NCI-H187 treated with DMSO at 0.1 percent for 48 hours (cell line): ENCODE measurements at regions not wholly inside any gene's neighbourhood (a gene's known extent, or its start where the extent isn't known, plus 50 kb on each side); places are given as distances from the start of the nearest gene placed in this dataset.

Source experiments
- DNase-seq: peaks from one replicate; lab custom pipeline; 2025; lab: John Stamatoyannopoulos, UW

DNA sequence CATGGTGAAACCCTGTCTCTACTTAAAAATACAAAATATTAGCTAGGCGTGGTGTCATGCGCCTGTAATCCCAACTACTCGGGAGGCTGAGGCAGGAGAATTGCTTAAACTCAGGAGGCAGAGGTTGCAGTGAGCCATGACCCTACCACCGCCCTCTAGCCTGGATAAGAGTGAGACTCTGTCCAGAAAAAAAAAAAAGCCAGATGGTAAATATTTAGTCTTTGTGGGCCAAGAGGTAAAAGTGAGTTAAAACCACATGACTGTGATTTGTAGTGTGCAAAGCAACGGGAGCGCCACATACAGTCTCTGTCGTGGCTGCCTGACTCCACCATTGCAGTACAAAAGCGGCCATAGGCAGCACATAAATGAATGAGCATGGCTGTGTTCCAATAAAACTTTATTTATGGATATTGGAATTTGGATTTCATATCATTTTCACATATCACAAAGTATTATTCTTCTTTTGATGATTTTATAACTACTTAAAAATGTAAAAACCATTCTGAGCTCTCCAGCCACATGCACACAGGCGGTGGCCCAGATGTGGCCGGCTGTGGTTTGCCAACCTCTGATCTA lies 51.8 kb upstream of the CASZ1 start:
- DNase-seq: no peak

- no peak for DNase-seq
These were observed 53.6 kb upstream of the CASZ1 start for GRCh38 chr1:10850026-10850425.

DNA sequence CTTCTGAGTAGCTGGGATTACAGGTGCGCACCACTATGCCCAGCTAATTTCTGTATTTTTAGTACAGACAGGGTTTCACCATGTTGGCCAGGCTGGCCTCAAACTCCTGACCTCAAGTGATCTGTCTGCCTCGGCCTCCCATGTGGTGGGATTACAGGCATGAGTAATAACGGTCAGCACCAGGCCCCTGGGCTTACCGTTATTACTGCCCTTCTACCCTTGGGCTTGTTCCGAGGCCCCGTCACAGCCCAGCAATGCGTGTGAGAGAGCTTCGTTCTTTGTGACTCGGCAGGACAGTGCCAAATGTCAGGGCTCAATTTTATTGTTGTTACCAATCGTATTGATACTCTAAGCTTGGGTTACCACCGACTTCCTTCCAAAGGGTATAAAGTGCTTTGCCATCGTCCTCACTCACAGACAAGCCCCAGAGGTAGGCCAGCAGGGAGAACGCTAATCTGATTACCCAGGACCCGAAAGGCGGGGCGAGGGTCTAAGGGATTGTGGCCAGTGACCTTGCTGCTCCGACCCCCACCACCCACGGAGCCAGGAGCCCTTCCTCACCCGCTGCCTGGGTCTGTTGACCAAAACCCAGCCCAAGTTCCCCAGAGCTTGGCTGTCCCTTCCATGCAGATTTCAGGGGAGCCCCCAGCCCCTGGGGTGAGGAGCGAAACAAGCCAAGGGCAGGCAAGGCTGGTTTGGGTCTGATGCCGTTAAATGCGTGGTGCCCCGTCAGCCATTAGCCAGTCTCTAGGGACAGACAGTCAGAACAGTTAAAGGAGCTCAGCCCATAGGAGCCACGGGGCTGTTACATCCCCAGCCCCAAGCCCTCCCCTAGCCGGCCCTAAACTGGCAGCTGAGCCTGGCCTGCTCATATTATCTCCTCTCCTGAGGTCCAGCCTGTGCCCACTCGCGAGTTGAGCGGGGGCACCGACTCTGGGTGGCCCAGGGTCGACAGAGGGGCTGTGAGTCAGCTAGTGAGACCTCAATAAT lies 54.9 kb upstream of the CASZ1 start:
- no peak for DNase-seq

GRCh38 chr1:10852018-10852417 lies 55.6 kb upstream of the CASZ1 start:
- DNase-seq: no peak

DNA sequence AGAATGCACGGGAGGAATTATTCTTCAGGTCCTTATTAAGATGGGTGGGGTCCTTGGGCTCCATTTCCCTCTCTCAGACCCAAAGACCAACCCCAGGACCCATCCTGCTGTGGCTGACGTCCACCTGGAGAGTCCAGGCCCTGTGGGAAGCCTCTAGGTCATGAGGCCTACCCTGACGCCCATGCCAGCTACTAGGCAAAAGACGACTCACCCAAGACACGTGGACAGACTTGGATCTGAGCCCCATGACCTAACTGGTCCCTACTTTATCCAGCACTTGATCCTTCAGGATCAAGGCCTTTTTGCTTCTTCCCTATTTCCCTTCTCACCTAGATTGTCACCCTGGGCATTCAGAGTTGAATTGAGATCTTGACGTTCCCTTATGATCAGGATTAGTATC lies 56.0 kb upstream of the CASZ1 start:
- no peak for DNase-seq

DNA sequence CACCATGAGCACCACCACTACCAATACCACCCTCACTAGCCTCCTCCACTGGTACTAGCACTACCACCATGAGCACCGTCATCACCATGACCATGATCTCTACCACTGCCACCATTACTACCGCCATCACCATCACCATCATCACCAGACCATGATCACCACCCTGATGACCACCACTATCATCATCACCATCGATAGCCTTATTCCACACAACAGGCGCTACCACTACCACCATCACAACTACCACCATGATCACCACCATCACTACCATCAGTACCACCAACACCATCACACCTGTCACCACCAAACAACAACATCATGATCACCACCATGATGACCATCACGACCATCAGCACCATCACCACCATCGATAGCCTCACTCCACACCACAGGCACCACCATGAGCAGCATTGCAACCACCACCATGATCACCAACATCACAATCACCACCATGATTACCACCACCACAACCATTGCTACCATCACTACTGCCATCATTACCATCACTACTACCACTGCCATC lies 56.6 kb upstream of the CASZ1 start:
- DNase-seq: no peak

- no peak for DNase-seq
These were observed 57.3 kb upstream of the CASZ1 start for GRCh38 chr1:10853701-10854100.

GRCh38 chr1:10854856-10855459 lies 58.5 kb upstream of the CASZ1 start:
- DNase-seq: no peak

DNA sequence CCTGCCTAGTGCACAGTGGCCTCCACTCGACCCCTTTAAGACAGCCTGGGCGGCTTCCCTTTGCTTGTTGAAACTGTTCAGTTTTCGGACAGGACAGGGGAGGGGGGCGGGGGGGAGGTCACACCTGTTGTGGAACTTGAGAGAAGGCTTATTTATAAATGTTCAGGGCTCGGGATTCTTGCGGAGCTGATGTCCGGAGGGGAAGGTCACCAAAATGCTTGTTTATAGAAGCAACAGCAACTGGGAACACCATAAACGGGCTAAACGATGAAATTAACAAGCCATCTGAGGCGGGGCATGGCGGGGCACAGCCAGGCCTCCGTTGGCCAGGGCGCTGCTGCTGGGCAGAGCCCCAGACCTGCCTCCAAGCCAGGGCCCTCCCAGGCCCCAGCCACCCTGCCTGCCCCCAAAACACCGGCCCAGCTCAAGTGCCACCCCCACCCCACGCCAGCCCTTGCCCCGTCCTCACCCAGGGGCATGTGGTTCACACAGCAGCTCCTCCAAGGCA lies 59.8 kb upstream of the CASZ1 start:
- no peak for DNase-seq

DNA sequence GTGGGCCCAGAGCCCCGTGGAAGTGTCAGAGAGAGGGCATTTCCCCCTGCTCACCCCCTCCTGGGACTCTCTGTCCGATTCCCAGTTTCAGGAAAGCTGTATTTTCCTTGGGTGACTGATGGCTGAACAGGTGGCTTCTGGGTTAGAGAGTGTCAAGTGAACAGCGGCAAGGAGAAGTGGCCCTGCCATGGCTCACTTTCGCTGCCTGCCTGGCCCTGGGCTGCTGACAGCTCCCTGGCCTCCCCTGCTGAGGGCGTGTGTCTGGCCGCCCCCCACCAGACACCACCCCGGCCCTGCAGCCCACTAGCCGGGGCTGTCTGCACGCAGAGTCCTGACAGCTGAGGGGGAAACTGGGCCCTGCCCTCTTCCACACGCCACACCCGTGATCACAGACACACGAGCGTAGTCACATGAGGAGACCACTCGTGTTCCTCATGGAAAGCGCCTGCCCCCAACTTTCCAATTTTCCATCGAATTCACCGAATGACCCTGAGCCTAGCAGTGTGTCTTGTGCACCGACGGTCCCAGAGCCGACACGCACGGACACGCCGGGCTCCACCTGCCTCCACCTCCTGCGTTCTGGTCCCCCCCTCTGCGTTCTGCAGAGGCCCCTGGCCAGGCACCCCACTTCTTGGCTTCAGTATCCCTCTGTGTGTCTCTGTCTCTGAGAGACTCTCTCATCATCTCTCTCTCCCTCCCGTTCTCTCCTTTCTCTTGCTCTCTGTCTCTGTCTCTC lies 60.6 kb upstream of the CASZ1 start:
- DNase-seq: no peak

DNA sequence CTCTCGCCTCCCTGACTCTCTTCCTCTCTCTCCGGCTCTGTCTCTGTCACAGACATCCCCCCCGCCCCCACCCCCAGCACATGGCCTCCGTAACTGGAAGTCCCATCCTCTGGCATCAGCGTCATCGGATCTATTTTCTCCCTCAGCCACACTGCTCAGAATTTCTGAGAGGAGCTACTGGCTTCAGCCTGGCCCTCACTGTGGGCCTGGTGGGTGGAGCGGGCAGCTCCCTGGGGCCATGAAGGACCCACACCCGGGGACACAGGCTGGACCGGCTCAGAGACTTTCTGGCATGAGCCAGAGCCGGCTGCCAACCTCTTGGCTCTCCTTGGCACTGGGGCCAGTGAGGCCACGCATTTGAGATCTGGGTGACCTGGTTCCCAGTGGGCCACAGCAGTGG lies 61.2 kb upstream of the CASZ1 start:
- DNase-seq: no peak

GRCh38 chr1:10860218-10860617 lies 63.8 kb upstream of the CASZ1 start:
- DNase-seq: no peak

DNA sequence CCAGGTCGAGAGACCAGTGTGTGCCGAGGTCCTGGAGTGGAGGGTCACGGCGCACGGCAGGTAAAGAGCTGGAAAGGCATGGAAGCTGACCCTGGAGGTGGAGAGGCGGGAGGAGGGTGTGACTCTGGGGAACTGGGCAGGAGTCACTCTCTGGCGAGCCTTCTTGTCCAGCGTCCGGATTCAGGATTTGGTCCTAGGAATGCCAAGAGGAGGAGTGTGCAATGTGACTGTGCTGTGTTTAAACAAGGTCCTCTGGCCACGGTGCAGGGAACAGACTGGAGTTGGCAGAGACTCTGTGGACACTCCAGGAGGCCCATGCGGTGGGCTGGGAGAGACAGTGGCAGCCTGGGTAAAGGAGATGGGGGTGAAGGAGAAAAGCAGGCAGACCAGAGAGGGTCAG lies 64.2 kb upstream of the CASZ1 start:
- DNase-seq: no peak

DNA sequence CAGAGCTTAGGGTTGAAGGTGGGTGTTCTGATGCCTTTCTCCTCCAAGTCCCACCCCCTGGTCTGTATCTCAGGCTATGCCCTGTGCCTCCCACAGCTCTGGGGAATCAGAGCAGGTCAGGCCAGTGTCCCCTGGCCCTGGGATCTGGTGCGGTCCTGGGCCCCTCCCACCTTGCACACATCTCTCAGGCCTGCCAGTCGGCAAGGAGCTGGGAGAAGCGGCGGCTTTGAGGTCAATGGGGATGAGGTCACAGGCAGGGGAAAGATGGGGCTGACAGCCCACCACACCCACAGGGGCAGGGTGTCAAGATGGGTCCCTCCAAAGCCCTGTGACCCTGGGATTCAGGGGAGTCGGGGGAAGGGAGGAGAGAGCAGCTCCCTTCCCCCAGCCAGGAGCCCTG lies 65.4 kb upstream of the CASZ1 start:
- DNase-seq: no peak

DNA sequence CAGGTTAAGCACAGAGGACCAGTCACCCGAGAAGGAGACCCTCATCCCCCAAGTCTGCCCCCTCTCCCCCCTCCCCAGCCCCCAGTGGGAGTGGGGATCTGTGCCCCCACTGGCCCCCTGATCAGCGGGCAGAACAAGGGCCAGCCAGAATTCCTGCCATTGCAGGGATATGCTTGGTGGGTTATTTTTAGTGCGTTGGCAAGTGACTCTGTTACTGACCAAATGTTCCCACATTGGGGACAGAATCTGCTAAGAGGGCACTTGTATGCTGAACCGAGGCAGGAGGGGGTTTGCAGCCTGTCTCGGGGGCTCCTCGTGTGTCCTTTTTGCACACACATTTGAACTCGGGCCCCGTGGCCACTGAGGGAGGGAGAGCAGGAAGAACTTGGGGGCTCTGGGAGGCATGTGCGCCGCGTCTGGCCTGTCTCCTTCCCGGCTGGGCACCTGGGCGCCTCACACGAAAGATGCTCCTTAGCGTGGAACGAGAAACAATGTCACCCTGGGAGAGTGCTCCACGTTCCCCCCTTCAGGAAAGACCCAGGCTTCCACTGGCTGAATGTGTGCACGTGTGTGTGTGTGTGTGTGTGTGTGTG lies 66.4 kb upstream of the CASZ1 start:
- no peak for DNase-seq

DNA sequence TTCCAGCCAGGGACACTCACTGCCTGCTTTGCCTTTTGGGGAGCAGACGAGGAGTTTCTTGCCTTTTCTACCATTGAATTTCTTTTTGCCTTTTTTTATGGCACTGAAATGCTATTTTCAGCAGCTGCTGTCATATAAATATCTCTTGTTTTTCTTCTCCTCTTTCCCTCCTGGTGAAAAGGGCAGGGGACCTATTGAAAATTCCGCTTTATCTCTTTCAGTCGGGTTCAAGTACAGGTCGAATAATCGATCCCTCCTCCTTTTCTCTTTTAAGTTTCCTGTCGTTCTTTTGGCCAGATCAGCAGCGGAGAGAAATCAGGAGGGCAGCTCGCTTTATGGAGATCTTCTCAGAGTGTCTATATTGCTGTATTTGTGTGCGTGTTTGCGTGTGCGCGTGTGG lies 67.4 kb upstream of the CASZ1 start:
- no peak for DNase-seq

DNA sequence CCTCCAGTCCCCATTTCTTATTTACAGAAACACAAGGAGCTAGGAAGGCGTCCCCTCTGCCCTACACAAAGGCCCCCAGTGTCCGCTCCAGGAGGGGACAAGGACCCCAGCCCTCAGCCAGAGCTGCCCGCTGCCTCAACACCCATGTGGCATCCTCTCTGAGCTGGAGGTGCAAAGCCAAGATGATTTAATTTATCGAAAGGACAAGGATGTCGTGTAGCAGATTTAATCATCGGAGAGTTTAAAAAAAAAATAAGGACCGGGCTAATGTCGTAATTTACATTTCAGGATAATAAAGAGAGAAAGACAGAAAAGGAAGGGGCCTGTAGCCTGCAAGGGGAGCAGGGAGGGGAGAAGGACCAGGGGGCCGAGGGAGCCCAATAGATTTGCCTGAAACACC lies 68.3 kb upstream of the CASZ1 start:
- no peak for DNase-seq

- DNase-seq: no peak
These were observed 69.3 kb upstream of the CASZ1 start for GRCh38 chr1:10865518-10866320.

DNA sequence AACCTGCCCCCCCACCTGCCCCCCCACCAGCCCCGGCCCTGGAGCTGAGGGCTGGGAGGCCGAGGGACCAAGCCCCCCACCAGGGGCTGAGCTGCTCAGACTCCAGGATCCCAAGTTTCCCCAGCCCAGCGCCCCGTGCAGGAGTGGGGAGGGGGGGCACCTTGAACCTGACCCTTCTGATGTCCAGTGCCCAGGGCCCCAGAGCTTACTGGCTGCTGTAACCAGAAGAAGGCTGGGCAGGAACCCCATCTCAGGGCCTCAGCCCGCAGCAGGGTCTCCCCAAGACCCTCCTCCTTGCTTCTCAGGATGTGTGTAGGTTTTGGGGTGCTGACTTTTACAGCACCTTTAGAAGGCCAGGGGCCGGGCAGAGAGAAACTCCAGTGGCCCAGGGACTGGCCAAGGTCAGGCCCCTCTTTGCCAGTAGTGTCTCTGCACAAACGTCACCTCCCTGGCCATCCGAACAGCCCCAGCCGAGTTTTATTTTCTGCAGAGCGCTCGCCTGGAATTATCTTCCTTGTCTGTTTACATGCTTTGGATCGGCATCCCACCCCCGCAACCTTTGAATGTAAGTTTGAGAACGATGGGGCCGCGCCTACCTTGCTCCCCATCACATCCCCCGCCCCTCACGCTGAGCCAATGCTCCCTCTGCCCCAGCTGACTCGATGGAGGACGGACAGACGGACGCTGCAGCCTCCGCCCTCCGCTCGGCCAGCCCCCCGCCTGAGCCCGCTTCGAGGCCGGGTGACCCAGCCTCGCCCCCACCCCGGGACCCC lies 70.1 kb upstream of the CASZ1 start:
- DNase-seq: no peak

DNA sequence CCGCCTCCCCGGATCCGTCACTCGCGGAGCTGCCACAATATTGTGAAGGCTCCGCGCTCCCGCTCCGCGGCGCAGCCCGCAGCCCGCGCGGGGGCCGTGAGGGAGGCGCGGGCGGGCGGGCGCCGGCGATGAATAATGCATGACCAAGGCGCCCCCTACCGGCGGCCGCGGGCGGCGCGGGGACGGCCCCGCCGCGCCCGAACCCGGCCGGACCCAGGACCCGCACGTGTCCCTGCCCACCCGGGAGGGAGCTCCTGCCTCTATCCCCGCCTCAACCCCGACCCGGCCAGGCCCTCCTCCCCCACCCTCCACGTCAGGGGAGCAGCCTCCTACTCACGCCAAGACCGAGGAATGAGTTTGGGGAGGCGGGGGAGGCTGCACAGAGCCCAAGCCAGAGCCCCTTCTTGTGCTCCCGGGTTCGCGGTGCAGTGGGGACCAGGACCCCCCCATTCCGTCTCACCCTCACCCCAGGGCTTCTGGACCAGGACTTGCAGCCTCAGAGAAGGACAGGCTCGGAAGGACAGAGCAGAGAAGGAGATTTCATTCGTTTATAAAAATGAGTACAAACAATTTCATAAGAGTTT lies 70.8 kb upstream of the CASZ1 start:
- no peak for DNase-seq
